Choroid plexus epithelial cell (primary cell): ENCODE measurements at regions not wholly inside any gene's neighbourhood (a gene's known extent, or its start where the extent isn't known, plus 50 kb on each side); places are given as distances from the start of the nearest gene placed in this dataset.

Experiments
- DNase-seq: peaks from one replicate; pipeline ENCODE4 v3.0.0-alpha.2; 2010; ENCODE audit warnings: low read depth
- H3K4me3 ChIP-seq: 2 replicates; pipeline ENCODE4 v1.5.1; 2011; ENCODE audit warnings: low read depth, mild to moderate bottlenecking, control low read depth, low read length, moderate library complexity
- CTCF ChIP-seq: conservative IDR thresholded peaks from 2 replicates; pipeline ENCODE4 v1.5.1; 2011; ENCODE audit warnings: low read depth, mild to moderate bottlenecking, control low read depth, inconsistent platforms, low read length, moderate library complexity

- DNase-seq, result no peak
- no peak overlapping the region for H3K4me3 ChIP-seq
- TF ChIP-seq CTCF, result no peak
Measured at GRCh38 chr3:157844216-157844615, 262.0 kb downstream of the SHOX2 start.

DNA sequence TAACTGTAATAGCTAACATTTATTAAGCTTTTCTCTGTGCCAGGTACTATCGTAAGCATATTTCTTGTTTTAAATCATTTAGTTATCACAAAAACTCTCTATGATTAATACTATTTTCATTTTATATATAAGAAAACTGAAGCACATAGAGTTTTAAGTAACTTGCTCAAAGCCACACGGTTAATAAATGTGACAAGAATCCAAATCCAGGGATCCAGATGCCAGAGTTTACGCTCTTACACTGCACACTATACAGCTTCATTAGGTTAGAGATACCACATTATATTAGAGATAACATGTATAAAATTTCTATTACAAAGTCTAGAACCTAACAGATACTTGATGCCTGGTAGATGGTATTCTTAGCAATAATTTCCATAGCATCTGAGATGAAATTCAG, 265.2 kb downstream of the SHOX2 start:
- DNase-seq, result no peak
- H3K4me3 ChIP-seq, result no peak overlapping the region
- TF ChIP-seq CTCF, result no peak

- TF ChIP-seq CTCF, result no peak
- no peak overlapping the region for H3K4me3 ChIP-seq
- DNase-seq, result no peak
Measured at GRCh38 chr3:157840564-157840963, 265.7 kb downstream of the SHOX2 start.

- H3K4me3 ChIP-seq, result no peak overlapping the region
- DNase-seq, result no peak
- no peak for TF ChIP-seq CTCF
Measured at GRCh38 chr3:157838457-157838856, 267.8 kb downstream of the SHOX2 start.

DNA sequence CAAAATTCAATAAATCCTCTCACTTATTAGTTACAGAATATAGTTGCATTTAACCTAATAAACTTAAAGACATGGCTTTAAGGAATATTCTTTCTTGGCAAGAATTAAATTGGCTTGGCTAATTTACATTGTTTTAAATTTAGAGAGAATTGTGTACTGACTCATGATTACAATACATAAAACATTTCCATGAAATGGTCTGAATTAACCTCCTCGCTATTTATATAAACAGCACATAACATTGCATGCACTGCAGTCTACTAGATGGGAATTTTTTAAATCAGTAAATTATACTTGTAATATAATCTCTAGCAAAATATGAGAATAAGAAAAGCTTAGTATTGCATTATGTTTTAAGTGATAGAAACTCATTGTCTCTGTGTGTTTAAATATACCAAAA, 268.9 kb downstream of the SHOX2 start:
- DNase-seq, result no peak
- no peak for TF ChIP-seq CTCF
- H3K4me3 ChIP-seq, result no peak overlapping the region

- TF ChIP-seq CTCF, result no peak
- no peak for DNase-seq
- H3K4me3 ChIP-seq, result no peak overlapping the region
Measured at GRCh38 chr3:157836022-157836421, 270.2 kb downstream of the SHOX2 start.

- TF ChIP-seq CTCF, result no peak
- no peak overlapping the region for H3K4me3 ChIP-seq
- no peak for DNase-seq
Measured at GRCh38 chr3:157832588-157832987, 273.6 kb downstream of the SHOX2 start.
